BJ (cell line): ENCODE measurements at regions not wholly inside any gene's neighbourhood (a gene's known extent, or its start where the extent isn't known, plus 50 kb on each side); places are given as distances from the start of the nearest gene placed in this dataset.

ENCODE experiments used
- CTCF ChIA-PET: fragments of 350-600 bp; formaldehyde crosslinking; extraction: SDS; loops from one replicate; lab custom pipeline; 2021; ENCODE audit warnings: antibody characterized with exemption, inconsistent platforms; lab: Yijun Ruan, JAX
- POLR2A ChIA-PET: fragments of 300-600 bp; sonication (Branson Sonifier 250); formaldehyde crosslinking; extraction: SDS; loops from one replicate; lab custom pipeline; 2021; ENCODE audit warnings: antibody characterized with exemption; lab: Charles Lee
- DNase-seq: peaks from one replicate; pipeline ENCODE4 v3.0.0-alpha.2; 2011; ENCODE audit warnings: low read depth
- H3K27me3 ChIP-seq: 2 replicates; pipeline ENCODE4 v1.6.0; 2011; ENCODE audit warnings: low read length; ENCODE audit not compliant: control insufficient read depth, insufficient read depth
- H3K36me3 ChIP-seq: 2 replicates; pipeline ENCODE4 v1.5.1; 2011; ENCODE audit warnings: low read length; ENCODE audit not compliant: control insufficient read depth, insufficient read depth
- H3K4me3 ChIP-seq: 2 replicates; pipeline ENCODE4 v1.5.1; 2011; ENCODE audit warnings: low read depth, mild to moderate bottlenecking, control low read depth, low read length
- CTCF ChIP-seq: IDR thresholded peaks from 2 replicates; pipeline ENCODE4 v1.5.1; 2011; ENCODE audit warnings: low read depth, mild to moderate bottlenecking, control low read depth, inconsistent platforms, low read length, moderate library complexity; ENCODE audit not compliant: insufficient read depth

- H3K27me3 ChIP-seq, result peaks cover 2% of the 10 kb centered on the region
- CTCF ChIA-PET, result no interaction called here
- POLR2A ChIA-PET, result no interaction called here
- no peak overlapping the region for H3K4me3 ChIP-seq
- no peak for DNase-seq
- no peak for TF ChIP-seq CTCF
- no peaks in the 10 kb centered on the region for H3K36me3 ChIP-seq
Measured at GRCh38 chr18:79600141-79600540, 79.5 kb upstream of the CTDP1 start.

DNA sequence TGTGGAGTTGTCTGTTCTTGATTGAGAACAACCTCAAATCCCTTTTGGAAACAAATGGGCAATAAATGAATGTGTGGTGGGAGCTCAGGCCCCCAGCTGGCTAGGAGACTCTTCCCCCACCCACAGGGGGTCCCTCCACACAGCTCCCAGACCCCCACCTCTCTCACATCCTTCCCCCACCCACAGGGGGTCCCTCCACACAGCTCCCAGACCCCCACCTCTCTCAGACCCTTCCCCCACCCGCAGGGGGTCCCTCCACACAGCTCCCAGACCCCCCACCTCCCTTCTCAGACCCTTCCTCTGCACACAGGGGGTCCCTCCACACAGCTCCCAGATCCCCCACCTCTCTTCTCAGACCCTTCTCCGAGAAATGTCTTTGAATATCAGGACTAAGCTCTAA lies 79.0 kb upstream of the CTDP1 start:
- POLR2A ChIA-PET, result no interaction called here
- CTCF ChIA-PET, result interaction anchor here (0.7 kb wide), 1 partner anchor 24 kb away, joined by 3 read pairs; no protein-coding TSS in a partner anchor
- Histone ChIP-seq H3K4me3 (no peak overlapping the region), H3K27me3 (peaks cover 2% of the 10 kb centered on the region), H3K36me3 (no peaks in the 10 kb centered on the region)
- no peak for DNase-seq
- no peak for TF ChIP-seq CTCF

GRCh38 chr18:79601234-79601633 lies 78.4 kb upstream of the CTDP1 start:
- ChIA-PET POLR2A (no interaction called here), CTCF (interaction anchor here (0.7 kb wide), 1 partner anchor 23 kb away, joined by 3 read pairs; no protein-coding TSS in a partner anchor)
- DNase-seq, result no peak
- no peak overlapping the region for H3K4me3 ChIP-seq
- no peak for TF ChIP-seq CTCF
- H3K36me3 ChIP-seq, result no peaks in the 10 kb centered on the region
- H3K27me3 ChIP-seq, result peaks cover 2% of the 10 kb centered on the region

DNA sequence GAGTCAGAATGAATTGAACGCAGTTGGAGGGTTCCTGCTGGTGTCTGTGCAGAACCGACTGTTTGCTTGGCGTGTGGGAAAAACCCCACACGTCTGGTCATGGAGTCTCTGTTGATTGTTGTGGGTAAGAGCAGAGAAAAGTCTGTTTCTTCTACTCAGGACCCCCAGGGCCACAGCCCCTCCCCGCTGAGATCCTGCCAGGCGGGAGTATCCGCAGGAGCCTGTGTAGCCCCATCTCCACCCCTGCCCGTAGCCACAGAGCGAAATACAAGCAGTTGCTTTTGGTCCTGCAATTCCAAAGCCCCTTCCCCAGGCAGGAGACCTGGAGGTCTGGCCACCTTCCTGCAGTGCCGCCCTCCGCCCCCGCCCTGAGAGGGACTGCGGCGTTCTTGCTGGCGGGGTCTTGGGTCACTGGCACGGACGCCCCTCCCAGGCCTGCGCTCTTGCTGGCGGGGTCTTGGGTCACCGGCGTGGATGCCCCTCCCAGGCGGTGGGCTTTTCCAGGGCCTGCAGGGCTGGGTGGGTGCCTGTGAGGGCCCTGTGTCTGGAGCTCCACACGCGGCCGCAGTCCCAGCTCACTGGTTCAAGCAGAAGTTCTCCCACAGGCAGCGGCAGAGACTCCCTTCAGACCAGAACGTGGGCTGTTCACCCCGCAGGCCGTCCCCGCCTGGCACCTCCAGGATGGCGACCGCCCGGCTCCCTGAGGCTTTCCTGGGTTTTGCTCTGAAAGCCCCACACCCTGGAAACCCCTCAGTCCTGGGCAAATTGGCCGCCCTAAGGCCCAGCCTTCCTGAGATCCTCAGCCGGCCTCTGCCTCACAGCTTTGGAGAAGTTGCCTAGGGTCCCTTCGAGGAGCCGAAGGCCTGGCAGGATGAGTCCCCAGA lies 76.0 kb upstream of the CTDP1 start:
- Histone ChIP-seq H3K4me3 (no peak overlapping the region), H3K36me3 (no peaks in the 10 kb centered on the region), H3K27me3 (no peaks in the 10 kb centered on the region; the same call in 1 of the 2 replicates)
- no peak for TF ChIP-seq CTCF
- CTCF ChIA-PET, result interaction anchor here (1.1 kb wide), 1 partner anchor 225 kb away, joined by 4 read pairs; no protein-coding TSS in a partner anchor
- no peak for DNase-seq
- POLR2A ChIA-PET, result no interaction called here

- Histone ChIP-seq H3K27me3 (no peaks in the 10 kb centered on the region; the same call in 1 of the 2 replicates), H3K36me3 (no peaks in the 10 kb centered on the region), H3K4me3 (no peak overlapping the region)
- CTCF ChIA-PET, result interaction anchor here (1.0 to 1.1 kb wide), 2 partner anchors 74 to 226 kb away, joined by 3 to 4 read pairs; no protein-coding TSS in a partner anchor
- TF ChIP-seq CTCF, result no peak
- DNase-seq, result no peak
- POLR2A ChIA-PET, result no interaction called here
Measured at GRCh38 chr18:79604205-79604912, 75.2 kb upstream of the CTDP1 start.
